K562 (cell line): ENCODE measurements at regions not wholly inside any gene's neighbourhood (a gene's known extent, or its start where the extent isn't known, plus 50 kb on each side); places are given as distances from the start of the nearest gene placed in this dataset.

Source experiments
- HDGF ChIP-seq: fragments of 450-650 bp; IDR thresholded peaks from 2 replicates; pipeline ENCODE4 v1.6.1; 2016
- POLR2A ChIP-seq: fragments of 450-650 bp; conservative IDR thresholded peaks from 2 replicates; pipeline ENCODE4 v1.6.1; 2016
- POLR2H ChIP-seq: IDR thresholded peaks from 2 replicates; pipeline ENCODE4 v1.6.1; 2016; ENCODE audit warnings: missing genetic modification characterization, low read depth, mild to moderate bottlenecking, control low read depth, missing compliant biosample characterization, moderate library complexity
- TAF1 ChIP-seq: IDR thresholded peaks from 2 replicates; pipeline ENCODE4 v1.6.1; 2011; ENCODE audit warnings: mild to moderate bottlenecking, low read length, moderate library complexity; ENCODE audit not compliant: insufficient read depth, control insufficient read depth, severe bottlenecking; ENCODE audit errors: extremely low read depth
- TCF7L2 ChIP-seq: fragments of 150-350 bp; IDR thresholded peaks from 2 replicates; pipeline ENCODE4 v1.6.1; 2016; ENCODE audit warnings: low read depth, mild to moderate bottlenecking, low read length, moderate library complexity
- ZZZ3 ChIP-seq: fragments of 450-650 bp; IDR thresholded peaks from 2 replicates; pipeline ENCODE4 v1.6.1; 2016; ENCODE audit warnings: antibody characterized with exemption, mild to moderate bottlenecking, moderate library complexity
- TF ChIP-seq, protein P1 (sequence below), 3 experiments: IDR thresholded peaks in 2 of 3; conservative IDR thresholded peaks in 1 of 3; 2 replicates each; pipeline ENCODE4 v1.5.1; 2011 to 2012; ENCODE audit warnings: low read length in 3 of 3, mild to moderate bottlenecking in 3 of 3, control low read depth in 2 of 3, improper control_type of control experiment in 1 of 3, inconsistent platforms in 1 of 3, low read depth in 1 of 3, mixed read lengths in 1 of 3, moderate library complexity in 1 of 3; ENCODE audit not compliant: insufficient read depth in 2 of 3
- TF ChIP-seq, protein P2 (sequence below), 2 experiments: fragments of 450-650 bp; formaldehyde crosslinking in 1 of 2; IDR thresholded peaks; 2 replicates each; pipeline versions ENCODE4 v1.4.0 to v1.6.1; 2014 to 2020; ENCODE audit warnings: mild to moderate bottlenecking in 2 of 2, borderline replicate concordance in 1 of 2, low read depth in 1 of 2
- TF ChIP-seq, protein P3 (sequence below): IDR thresholded peaks from 2 replicates; pipeline ENCODE4 v1.6.1; 2016; ENCODE audit warnings: missing genetic modification characterization, missing compliant biosample characterization

DNA sequence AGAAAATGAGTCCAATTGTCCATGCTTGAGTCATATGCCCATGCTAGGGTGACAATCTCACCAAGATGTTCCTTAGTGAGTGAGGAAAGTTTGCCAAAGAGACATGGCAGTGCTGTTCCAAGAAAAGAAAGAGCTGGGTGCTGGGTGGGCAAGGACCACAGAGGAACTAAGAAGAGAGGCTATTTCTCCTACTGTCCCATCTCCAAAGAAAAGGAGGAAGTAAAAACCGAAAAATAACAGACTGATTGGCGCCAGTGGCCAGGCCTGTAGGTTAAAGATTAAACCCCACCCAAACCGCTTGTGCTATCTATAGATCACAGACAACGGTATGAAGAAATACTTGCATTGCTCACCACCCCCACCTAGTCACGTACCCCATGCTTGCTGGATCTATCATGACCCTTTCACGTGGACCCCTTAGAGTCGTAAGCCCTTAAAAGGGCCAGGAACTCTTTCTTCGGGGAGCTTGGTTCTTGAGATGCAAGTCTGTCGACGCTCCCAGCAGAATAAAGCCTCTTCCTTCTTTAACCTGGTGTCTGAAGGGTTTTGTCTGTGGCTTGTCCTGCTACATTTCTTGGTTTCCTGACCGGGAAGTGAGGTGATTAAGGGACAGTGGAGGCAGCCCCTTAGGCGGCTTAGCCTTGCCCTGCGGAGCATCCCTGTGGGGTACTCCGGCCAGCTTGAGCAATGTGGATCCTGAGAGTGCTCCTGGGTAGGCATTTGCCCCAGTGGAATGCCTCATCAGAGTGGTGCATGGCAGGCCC, 606.5 kb downstream of the UQCRFS1 start:
- no peak for TF ChIP-seq TCF7L2
- TF ChIP-seq, protein P1, sequence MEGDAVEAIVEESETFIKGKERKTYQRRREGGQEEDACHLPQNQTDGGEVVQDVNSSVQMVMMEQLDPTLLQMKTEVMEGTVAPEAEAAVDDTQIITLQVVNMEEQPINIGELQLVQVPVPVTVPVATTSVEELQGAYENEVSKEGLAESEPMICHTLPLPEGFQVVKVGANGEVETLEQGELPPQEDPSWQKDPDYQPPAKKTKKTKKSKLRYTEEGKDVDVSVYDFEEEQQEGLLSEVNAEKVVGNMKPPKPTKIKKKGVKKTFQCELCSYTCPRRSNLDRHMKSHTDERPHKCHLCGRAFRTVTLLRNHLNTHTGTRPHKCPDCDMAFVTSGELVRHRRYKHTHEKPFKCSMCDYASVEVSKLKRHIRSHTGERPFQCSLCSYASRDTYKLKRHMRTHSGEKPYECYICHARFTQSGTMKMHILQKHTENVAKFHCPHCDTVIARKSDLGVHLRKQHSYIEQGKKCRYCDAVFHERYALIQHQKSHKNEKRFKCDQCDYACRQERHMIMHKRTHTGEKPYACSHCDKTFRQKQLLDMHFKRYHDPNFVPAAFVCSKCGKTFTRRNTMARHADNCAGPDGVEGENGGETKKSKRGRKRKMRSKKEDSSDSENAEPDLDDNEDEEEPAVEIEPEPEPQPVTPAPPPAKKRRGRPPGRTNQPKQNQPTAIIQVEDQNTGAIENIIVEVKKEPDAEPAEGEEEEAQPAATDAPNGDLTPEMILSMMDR (IDR thresholded peaks at IDR 0.05 in 2 of 3, conservative IDR thresholded peaks at IDR 0.05 in 1 of 3; ENCODE audit: insufficient read depth in 2 of 3, low read depth in 1 of 3, low read length in 3 of 3): no peak
- TF ChIP-seq HDGF: no peak
- no peak for TF ChIP-seq ZZZ3
- peak; percentile 92 for TF ChIP-seq POLR2A
- TF ChIP-seq TAF1: peak; percentile 75
- TF ChIP-seq, protein P2, sequence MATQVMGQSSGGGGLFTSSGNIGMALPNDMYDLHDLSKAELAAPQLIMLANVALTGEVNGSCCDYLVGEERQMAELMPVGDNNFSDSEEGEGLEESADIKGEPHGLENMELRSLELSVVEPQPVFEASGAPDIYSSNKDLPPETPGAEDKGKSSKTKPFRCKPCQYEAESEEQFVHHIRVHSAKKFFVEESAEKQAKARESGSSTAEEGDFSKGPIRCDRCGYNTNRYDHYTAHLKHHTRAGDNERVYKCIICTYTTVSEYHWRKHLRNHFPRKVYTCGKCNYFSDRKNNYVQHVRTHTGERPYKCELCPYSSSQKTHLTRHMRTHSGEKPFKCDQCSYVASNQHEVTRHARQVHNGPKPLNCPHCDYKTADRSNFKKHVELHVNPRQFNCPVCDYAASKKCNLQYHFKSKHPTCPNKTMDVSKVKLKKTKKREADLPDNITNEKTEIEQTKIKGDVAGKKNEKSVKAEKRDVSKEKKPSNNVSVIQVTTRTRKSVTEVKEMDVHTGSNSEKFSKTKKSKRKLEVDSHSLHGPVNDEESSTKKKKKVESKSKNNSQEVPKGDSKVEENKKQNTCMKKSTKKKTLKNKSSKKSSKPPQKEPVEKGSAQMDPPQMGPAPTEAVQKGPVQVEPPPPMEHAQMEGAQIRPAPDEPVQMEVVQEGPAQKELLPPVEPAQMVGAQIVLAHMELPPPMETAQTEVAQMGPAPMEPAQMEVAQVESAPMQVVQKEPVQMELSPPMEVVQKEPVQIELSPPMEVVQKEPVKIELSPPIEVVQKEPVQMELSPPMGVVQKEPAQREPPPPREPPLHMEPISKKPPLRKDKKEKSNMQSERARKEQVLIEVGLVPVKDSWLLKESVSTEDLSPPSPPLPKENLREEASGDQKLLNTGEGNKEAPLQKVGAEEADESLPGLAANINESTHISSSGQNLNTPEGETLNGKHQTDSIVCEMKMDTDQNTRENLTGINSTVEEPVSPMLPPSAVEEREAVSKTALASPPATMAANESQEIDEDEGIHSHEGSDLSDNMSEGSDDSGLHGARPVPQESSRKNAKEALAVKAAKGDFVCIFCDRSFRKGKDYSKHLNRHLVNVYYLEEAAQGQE (IDR thresholded peaks at IDR 0.05; ENCODE audit: borderline replicate concordance): peak; percentile 29; the same call in 1 of the 2 replicates
- TF ChIP-seq, protein P2 (CRISPR knock-in tag; IDR thresholded peaks at IDR 0.05; ENCODE audit: low read depth): no peak
- TF ChIP-seq, protein P3, sequence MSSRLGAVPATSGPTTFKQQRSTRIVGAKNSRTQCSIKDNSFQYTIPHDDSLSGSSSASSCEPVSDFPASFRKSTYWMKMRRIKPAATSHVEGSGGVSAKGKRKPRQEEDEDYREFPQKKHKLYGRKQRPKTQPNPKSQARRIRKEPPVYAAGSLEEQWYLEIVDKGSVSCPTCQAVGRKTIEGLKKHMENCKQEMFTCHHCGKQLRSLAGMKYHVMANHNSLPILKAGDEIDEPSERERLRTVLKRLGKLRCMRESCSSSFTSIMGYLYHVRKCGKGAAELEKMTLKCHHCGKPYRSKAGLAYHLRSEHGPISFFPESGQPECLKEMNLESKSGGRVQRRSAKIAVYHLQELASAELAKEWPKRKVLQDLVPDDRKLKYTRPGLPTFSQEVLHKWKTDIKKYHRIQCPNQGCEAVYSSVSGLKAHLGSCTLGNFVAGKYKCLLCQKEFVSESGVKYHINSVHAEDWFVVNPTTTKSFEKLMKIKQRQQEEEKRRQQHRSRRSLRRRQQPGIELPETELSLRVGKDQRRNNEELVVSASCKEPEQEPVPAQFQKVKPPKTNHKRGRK (tag): no peak
- peak; percentile 71; the same call in 1 of the 2 replicates for TF ChIP-seq POLR2H (tag)
